Osteoblast (primary cell): ENCODE measurements at regions not wholly inside any gene's neighbourhood (a gene's known extent, or its start where the extent isn't known, plus 50 kb on each side); places are given as distances from the start of the nearest gene placed in this dataset.

Experiments
- DNase-seq: peaks from one replicate; pipeline ENCODE4 v3.0.0; 2011; ENCODE audit warnings: low spot score, mixed read lengths; ENCODE audit not compliant: insufficient read length; ENCODE audit errors: missing footprints
- H2AFZ ChIP-seq: 2 replicates; pipeline ENCODE4 v1.6.0; 2011; ENCODE audit warnings: mild to moderate bottlenecking, low read length
- H3K27ac ChIP-seq: 2 replicates; pipeline ENCODE4 v1.5.1; 2011; ENCODE audit warnings: mild to moderate bottlenecking, low read depth, low read length, moderate library complexity
- H3K27me3 ChIP-seq: 2 replicates; pipeline ENCODE4 v1.6.0; 2012; ENCODE audit warnings: mild to moderate bottlenecking, control low read depth, inconsistent platforms, low read length, moderate library complexity; ENCODE audit not compliant: insufficient read depth
- H3K36me3 ChIP-seq: 2 replicates; pipeline ENCODE4 v1.5.1; 2011; ENCODE audit warnings: mild to moderate bottlenecking, low read length, control low read depth, moderate library complexity; ENCODE audit not compliant: insufficient read depth
- H3K4me1 ChIP-seq: 2 replicates; pipeline ENCODE4 v1.5.1; 2011; ENCODE audit warnings: mild to moderate bottlenecking, low read length, control low read depth, moderate library complexity; ENCODE audit not compliant: insufficient read depth
- H3K4me2 ChIP-seq: 2 replicates; pipeline ENCODE4 v1.6.0; 2011; ENCODE audit warnings: mild to moderate bottlenecking, low read length; ENCODE audit not compliant: insufficient read depth
- H3K4me3 ChIP-seq: fragments of 200-600 bp; sonication (generic); 3 replicates; pipeline ENCODE4 v1.5.1; 2012; ENCODE audit warnings: mild to moderate bottlenecking, low read length, inconsistent platforms; ENCODE audit not compliant: insufficient read depth
- H3K79me2 ChIP-seq: 2 replicates; pipeline ENCODE4 v1.6.0; 2012; ENCODE audit warnings: mild to moderate bottlenecking, low read length, control low read depth, inconsistent platforms; ENCODE audit not compliant: insufficient read depth
- H3K9me3 ChIP-seq: 2 replicates; pipeline ENCODE4 v1.5.1; 2011; ENCODE audit warnings: low read depth, low read length, control low read depth
- H4K20me1 ChIP-seq: 2 replicates; pipeline ENCODE4 v1.6.0; 2012; ENCODE audit warnings: mild to moderate bottlenecking, low read length, control low read depth; ENCODE audit not compliant: insufficient read depth
- CTCF ChIP-seq: IDR thresholded peaks from 2 replicates; pipeline ENCODE4 v1.5.1; 2011; ENCODE audit warnings: mild to moderate bottlenecking, low read depth, low read length, moderate library complexity; ENCODE audit errors: extremely low read depth

GRCh38 chr10:84805149-84805548 is 476.8 kb downstream of the CCSER2 start:
- Histone ChIP-seq H3K9me3 (no peaks in the 10 kb centered on the region), H3K36me3 (no peaks in the 10 kb centered on the region), H3K27me3 (no peaks in the 10 kb centered on the region), H3K4me2 (no peak overlapping the region), H3K4me1 (no peaks in the 10 kb centered on the region), H3K79me2 (no peaks in the 10 kb centered on the region), H3K27ac (no peak overlapping the region), H2AFZ (no peak overlapping the region), H4K20me1 (no peaks in the 10 kb centered on the region), H3K4me3 (no peak overlapping the region)
- DNase-seq, result no peak
- no peak for TF ChIP-seq CTCF

- H3K27ac ChIP-seq, result no peak overlapping the region
- H3K79me2 ChIP-seq, result no peaks in the 10 kb centered on the region
- H3K4me3 ChIP-seq, result no peak overlapping the region
- no peak for TF ChIP-seq CTCF
- no peaks in the 10 kb centered on the region for H3K4me1 ChIP-seq
- no peaks in the 10 kb centered on the region for H4K20me1 ChIP-seq
- DNase-seq, result no peak
- H2AFZ ChIP-seq, result no peak overlapping the region
- H3K9me3 ChIP-seq, result no peaks in the 10 kb centered on the region
- no peak overlapping the region for H3K4me2 ChIP-seq
- no peaks in the 10 kb centered on the region for H3K36me3 ChIP-seq
- H3K27me3 ChIP-seq, result no peaks in the 10 kb centered on the region
Measured at GRCh38 chr10:84811113-84811512, 482.7 kb downstream of the CCSER2 start.

- Histone ChIP-seq H3K27me3 (no peaks in the 10 kb centered on the region), H3K4me1 (no peaks in the 10 kb centered on the region), H4K20me1 (no peaks in the 10 kb centered on the region), H3K36me3 (no peaks in the 10 kb centered on the region), H3K4me3 (no peak overlapping the region), H3K9me3 (no peaks in the 10 kb centered on the region), H3K27ac (no peak overlapping the region), H3K4me2 (no peak overlapping the region), H2AFZ (no peak overlapping the region), H3K79me2 (no peaks in the 10 kb centered on the region)
- DNase-seq, result no peak
- no peak for TF ChIP-seq CTCF
Measured at GRCh38 chr10:84818961-84819360, 490.6 kb downstream of the CCSER2 start.

DNA sequence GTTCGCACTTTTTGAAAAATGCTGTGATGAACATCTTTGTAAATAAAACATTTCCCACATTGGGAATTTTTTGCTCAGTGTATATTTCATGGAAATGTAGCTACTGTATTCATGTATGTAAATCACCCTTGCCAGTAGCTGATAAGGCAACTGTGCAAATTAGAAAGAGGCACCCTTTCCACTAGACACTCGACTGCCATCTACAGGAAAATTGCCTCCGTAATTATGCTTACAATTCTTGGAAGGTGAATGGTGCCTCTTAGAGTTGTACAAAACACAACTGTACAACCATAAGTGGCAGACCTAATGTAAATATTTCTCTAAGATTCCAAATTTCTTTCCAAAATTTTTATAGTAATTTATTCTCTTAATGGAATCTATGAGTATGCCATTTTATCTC is 491.7 kb downstream of the CCSER2 start:
- Histone ChIP-seq H3K4me1 (no peaks in the 10 kb centered on the region), H3K4me2 (no peak overlapping the region), H3K36me3 (no peaks in the 10 kb centered on the region), H3K27me3 (no peaks in the 10 kb centered on the region), H3K27ac (no peak overlapping the region), H3K79me2 (no peaks in the 10 kb centered on the region), H3K4me3 (no peak overlapping the region), H4K20me1 (no peaks in the 10 kb centered on the region), H2AFZ (no peak overlapping the region), H3K9me3 (no peaks in the 10 kb centered on the region)
- no peak for TF ChIP-seq CTCF
- DNase-seq, result no peak
